OCI-LY3 (cell line): ENCODE measurements at regions not wholly inside any gene's neighbourhood (a gene's known extent, or its start where the extent isn't known, plus 50 kb on each side); places are given as distances from the start of the nearest gene placed in this dataset.

ENCODE experiments used
- CTCF ChIP-seq: fragments of 200-600, 300-600 bp; sonication (generic); IDR thresholded peaks from 2 replicates; pipeline ENCODE4 v1.5.1; 2014; ENCODE audit warnings: antibody characterized with exemption, low read length, low read depth
- EZH2phosphoT487 ChIP-seq: fragments of 200-600 bp; shearing (Covaris generic); IDR thresholded peaks from 2 replicates; pipeline ENCODE4 v1.6.1; 2018; ENCODE audit warnings: antibody characterized with exemption, mixed run types, low read depth

GRCh38 chr2:70385204-70385603 lies 83.3 kb upstream of the FAM136A start:
- TF ChIP-seq EZH2phosphoT487 (no peak), CTCF (no peak)
